K562 (cell line): ENCODE measurements at regions not wholly inside any gene's neighbourhood (a gene's known extent, or its start where the extent isn't known, plus 50 kb on each side); places are given as distances from the start of the nearest gene placed in this dataset.

ENCODE experiments used
- CCAR2 ChIP-seq: fragments of 200-400 bp; formaldehyde crosslinking; IDR thresholded peaks from 2 replicates; pipeline ENCODE4 v1.6.1; 2017; ENCODE audit warnings: mild to moderate bottlenecking, low read depth, low read length
- FOXA1 ChIP-seq: fragments of 450-650 bp; IDR thresholded peaks from 2 replicates; pipeline ENCODE4 v1.6.1; 2016; ENCODE audit warnings: mild to moderate bottlenecking, borderline replicate concordance
- POLR2A ChIP-seq: fragments of 450-650 bp; conservative IDR thresholded peaks from 2 replicates; pipeline ENCODE4 v1.6.1; 2016
- TAF9B ChIP-seq: fragments of 450-650 bp; IDR thresholded peaks from 2 replicates; pipeline ENCODE4 v1.6.1; 2018; ENCODE audit warnings: mild to moderate bottlenecking; ENCODE audit not compliant: partially characterized antibody
- ZBTB7A ChIP-seq: IDR thresholded peaks from 2 replicates; pipeline ENCODE4 v1.6.1; 2011; ENCODE audit warnings: low read depth, mild to moderate bottlenecking, low read length, moderate library complexity, borderline replicate concordance; ENCODE audit not compliant: control insufficient read depth

GRCh38 chr14:85273952-85274351 lies 256.0 kb upstream of the FLRT2 start:
- TF ChIP-seq POLR2A (no peak), CCAR2 (no peak), FOXA1 (no peak), ZBTB7A (no peak), TAF9B (no peak)
